ENCODE measurements at regions not wholly inside any gene's neighbourhood (a gene's known extent, or its start where the extent isn't known, plus 50 kb on each side); places are given as distances from the start of the nearest gene placed in this dataset.

DNA sequence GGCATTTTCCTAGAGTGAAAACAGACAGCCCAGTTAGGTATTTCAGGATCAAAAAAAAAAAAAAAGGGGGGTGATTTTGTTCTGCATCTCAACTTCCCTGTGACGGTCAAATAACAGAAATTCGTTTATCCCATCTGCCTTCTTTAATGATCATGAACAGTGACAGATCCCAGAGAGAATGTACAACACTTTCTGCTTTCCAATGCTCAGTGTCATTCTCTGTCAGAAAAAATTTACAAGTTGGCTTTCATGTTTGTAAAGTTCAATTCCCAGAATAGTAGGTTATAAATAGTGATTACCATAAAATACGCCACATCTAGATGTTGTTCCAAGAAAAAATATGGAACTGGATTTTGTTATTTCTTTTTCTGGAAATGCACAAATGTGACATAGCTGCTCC lies 1013.2 kb upstream of the PHF14 start:
- TF ChIP-seq, protein P1, sequence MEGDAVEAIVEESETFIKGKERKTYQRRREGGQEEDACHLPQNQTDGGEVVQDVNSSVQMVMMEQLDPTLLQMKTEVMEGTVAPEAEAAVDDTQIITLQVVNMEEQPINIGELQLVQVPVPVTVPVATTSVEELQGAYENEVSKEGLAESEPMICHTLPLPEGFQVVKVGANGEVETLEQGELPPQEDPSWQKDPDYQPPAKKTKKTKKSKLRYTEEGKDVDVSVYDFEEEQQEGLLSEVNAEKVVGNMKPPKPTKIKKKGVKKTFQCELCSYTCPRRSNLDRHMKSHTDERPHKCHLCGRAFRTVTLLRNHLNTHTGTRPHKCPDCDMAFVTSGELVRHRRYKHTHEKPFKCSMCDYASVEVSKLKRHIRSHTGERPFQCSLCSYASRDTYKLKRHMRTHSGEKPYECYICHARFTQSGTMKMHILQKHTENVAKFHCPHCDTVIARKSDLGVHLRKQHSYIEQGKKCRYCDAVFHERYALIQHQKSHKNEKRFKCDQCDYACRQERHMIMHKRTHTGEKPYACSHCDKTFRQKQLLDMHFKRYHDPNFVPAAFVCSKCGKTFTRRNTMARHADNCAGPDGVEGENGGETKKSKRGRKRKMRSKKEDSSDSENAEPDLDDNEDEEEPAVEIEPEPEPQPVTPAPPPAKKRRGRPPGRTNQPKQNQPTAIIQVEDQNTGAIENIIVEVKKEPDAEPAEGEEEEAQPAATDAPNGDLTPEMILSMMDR (IDR thresholded peaks at IDR 0.05) = no peak
- no peak for TF ChIP-seq POLR2A (IDR thresholded peaks at IDR 0.05)
- no peak for TF ChIP-seq POLR2AphosphoS5 (IDR thresholded peaks at IDR 0.05)
- no peak for TF ChIP-seq EP300 (IDR thresholded peaks at IDR 0.05)
